HCT116 (cell line): ENCODE measurements at regions not wholly inside any gene's neighbourhood (a gene's known extent, or its start where the extent isn't known, plus 50 kb on each side); places are given as distances from the start of the nearest gene placed in this dataset.

Experiments
- ATAC-seq: fragments of 200-7000 bp; cut with Tn5 transposase; 2 replicates; pipeline ENCODE4 v1.9.1; 2020; ENCODE audit warnings: mild to moderate bottlenecking, moderate library complexity
- BruUV-seq: library from RNA; stranded (reverse); fragments of 400-500 nt; replicated peaks from 2 replicates; lab custom pipeline; 2021; lab: Mats Ljungman, UMichigan
- CTCF ChIA-PET: fragments of 300-600 bp; sonication (Branson Sonifier 250); formaldehyde crosslinking; loops from one replicate; lab custom pipeline; 2021; ENCODE audit warnings: antibody characterized with exemption; lab: Charles Lee
- POLR2A ChIA-PET: fragments of 300-600, 350-600 bp; sonication (Branson Sonifier 250); formaldehyde crosslinking; loops from one replicate; lab custom pipeline; 2021; ENCODE audit warnings: antibody characterized with exemption; lab: Charles Lee
- RAD21 ChIA-PET, 2 experiments: fragments of 300-600 bp; sonication (Branson Sonifier 250); formaldehyde crosslinking; loops; one replicate each; lab custom pipeline; 2023; ENCODE audit warnings: low total read pairs in 2 of 2; ENCODE audit not compliant: uncharacterized antibody in 2 of 2, unreplicated experiment in 2 of 2, low non-redundant PET in 1 of 2; lab: Charles Lee
- DNase-seq: peaks from one replicate; pipeline ENCODE4 v3.0.0-alpha.2; 2010; ENCODE audit warnings: low read depth, low spot score
- H2AFZ ChIP-seq: fragments of 200-600 bp; shearing (Covaris generic), sonication (generic); 2 replicates; pipeline ENCODE4 v1.6.1; 2017; ENCODE audit warnings: low read depth, mixed run types, mixed read lengths, antibody characterized with exemption, low read length; ENCODE audit not compliant: poor library complexity, severe bottlenecking
- H3K27ac ChIP-seq: 2 replicates; pipeline ENCODE4 v1.5.1; 2012; ENCODE audit warnings: low read depth, low read length
- H3K27me3 ChIP-seq: fragments of 200-600 bp; sonication (generic); 2 replicates; pipeline ENCODE4 v1.6.1; 2016; ENCODE audit warnings: mixed run types, low read length, mixed read lengths; ENCODE audit not compliant: insufficient read depth
- H3K36me3 ChIP-seq, 2 experiments: fragments of 200-500 bp in 1 of 2; fragments of 200-600 bp in 1 of 2; sonication (Bioruptor generic) in 1 of 2; sonication (generic) in 1 of 2; 2 replicates each; pipeline versions ENCODE4 v1.5.1 to v1.6.1; 2014 to 2016; ENCODE audit warnings: low read length in 2 of 2, inconsistent platforms in 1 of 2, mixed read lengths in 1 of 2, mixed run types in 1 of 2; ENCODE audit not compliant: insufficient read depth in 2 of 2, control insufficient read depth in 1 of 2
- H3K4me1 ChIP-seq, 2 experiments: fragments of 200-600 bp in 1 of 2; sonication (generic) in 1 of 2; 2 replicates each; pipeline versions ENCODE4 v1.5.1 to v1.6.1; 2012 to 2017; ENCODE audit warnings: low read length in 2 of 2, inconsistent platforms in 1 of 2, mild to moderate bottlenecking in 1 of 2, mixed read lengths in 1 of 2, mixed run types in 1 of 2, moderate library complexity in 1 of 2; ENCODE audit not compliant: insufficient read depth in 2 of 2, control insufficient read depth in 1 of 2
- H3K4me2 ChIP-seq: fragments of 200-600 bp; sonication (generic); 2 replicates; pipeline ENCODE4 v1.6.1; 2017; ENCODE audit warnings: mixed run types, low read length, mixed read lengths
- H3K4me3 ChIP-seq, 2 experiments: fragments of 200-600 bp in 1 of 2; sonication (generic) in 1 of 2; replicated peaks in 1 of 2; 2 replicates each; pipeline ENCODE4 v1.5.1; 2011 to 2016; ENCODE audit warnings: low read length in 2 of 2, control low read depth in 1 of 2, low read depth in 1 of 2, mild to moderate bottlenecking in 1 of 2, mixed read lengths in 1 of 2, mixed run types in 1 of 2
- H3K79me2 ChIP-seq: fragments of 200-600 bp; sonication (generic); 2 replicates; pipeline ENCODE4 v1.6.1; 2017; ENCODE audit warnings: mild to moderate bottlenecking, mixed run types, low read length, moderate library complexity, mixed read lengths; ENCODE audit not compliant: insufficient read depth
- H3K9ac ChIP-seq: fragments of 200-600 bp; sonication (generic); 2 replicates; pipeline ENCODE4 v1.6.1; 2016; ENCODE audit warnings: low read length, mixed read lengths
- H3K9me2 ChIP-seq: fragments of 200-600 bp; sonication (generic), shearing (Covaris generic); 2 replicates; pipeline ENCODE4 v1.6.1; 2017; ENCODE audit warnings: mixed run types, mild to moderate bottlenecking, moderate library complexity; ENCODE audit not compliant: insufficient read depth
- H3K9me3 ChIP-seq, 2 experiments: fragments of 200-500 bp in 1 of 2; fragments of 200-600 bp in 1 of 2; sonication (Bioruptor generic) in 1 of 2; sonication (generic) in 1 of 2; 2 replicates each; pipeline ENCODE4 v1.6.1; 2014 to 2017; ENCODE audit warnings: low read length in 2 of 2, mixed read lengths in 2 of 2, inconsistent platforms in 1 of 2, low read depth in 1 of 2, mild to moderate bottlenecking in 1 of 2, mixed run types in 1 of 2, moderate library complexity in 1 of 2; ENCODE audit not compliant: control insufficient read depth in 1 of 2, insufficient read depth in 1 of 2
- H4K20me1 ChIP-seq: fragments of 200-600 bp; sonication (generic), shearing (Covaris generic); 2 replicates; pipeline ENCODE4 v1.6.1; 2017; ENCODE audit warnings: mixed run types, mild to moderate bottlenecking, moderate library complexity; ENCODE audit not compliant: insufficient read depth
- CBX3 ChIP-seq: IDR thresholded peaks from 2 replicates; pipeline ENCODE4 v1.6.1; 2012; ENCODE audit warnings: low read depth
- CEBPB ChIP-seq: IDR thresholded peaks from 2 replicates; pipeline ENCODE4 v1.6.1; 2012; ENCODE audit warnings: low read depth
- EGR1 ChIP-seq: IDR thresholded peaks from 2 replicates; pipeline ENCODE4 v1.6.1; 2012; ENCODE audit warnings: low read depth
- ELF1 ChIP-seq: IDR thresholded peaks from 2 replicates; pipeline ENCODE4 v1.6.1; 2012; ENCODE audit warnings: low read depth, borderline replicate concordance
- EZH2phosphoT487 ChIP-seq: fragments of 200-600 bp; IDR thresholded peaks from 2 replicates; pipeline ENCODE4 v1.6.1; 2018; ENCODE audit warnings: antibody characterized with exemption, borderline replicate concordance
- FOSL1 ChIP-seq: IDR thresholded peaks from 2 replicates; pipeline ENCODE4 v1.6.1; 2012; ENCODE audit warnings: low read depth
- JUND ChIP-seq: IDR thresholded peaks from 2 replicates; pipeline ENCODE4 v1.6.1; 2012
- POLR2A ChIP-seq: IDR thresholded peaks from 2 replicates; pipeline ENCODE4 v1.7.0; 2011; ENCODE audit warnings: borderline replicate concordance; ENCODE audit not compliant: insufficient read depth, insufficient read length; ENCODE audit errors: extremely low read depth
- POLR2AphosphoS5 ChIP-seq: IDR thresholded peaks from 2 replicates; pipeline ENCODE4 v1.6.1; 2011; ENCODE audit warnings: mild to moderate bottlenecking, low read depth, low read length, moderate library complexity
- RAD21 ChIP-seq: IDR thresholded peaks from 2 replicates; pipeline ENCODE4 v1.6.1; 2012; ENCODE audit warnings: low read depth, mild to moderate bottlenecking
- SIN3A ChIP-seq: IDR thresholded peaks from 2 replicates; pipeline ENCODE4 v1.6.1; 2012; ENCODE audit warnings: low read depth
- SP1 ChIP-seq: IDR thresholded peaks from 2 replicates; pipeline ENCODE4 v1.6.1; 2012; ENCODE audit warnings: low read depth
- SRF ChIP-seq: IDR thresholded peaks from 2 replicates; pipeline ENCODE4 v1.6.1; 2012; ENCODE audit warnings: low read depth
- TCF7L2 ChIP-seq: IDR thresholded peaks from 2 replicates; pipeline ENCODE4 v1.7.0; 2011; ENCODE audit warnings: borderline replicate concordance, inconsistent platforms; ENCODE audit not compliant: insufficient read depth, insufficient read length; ENCODE audit errors: extremely low read depth
- ZFX ChIP-seq: fragments of 450-650 bp; IDR thresholded peaks from 2 replicates; pipeline ENCODE4 v1.6.1; 2017
- ZNF274 ChIP-seq: fragments of 200-500 bp; sonication (Bioruptor generic); IDR thresholded peaks from 2 replicates; pipeline ENCODE4 v1.6.1; 2014; ENCODE audit warnings: mild to moderate bottlenecking, low read depth, low read length, inconsistent platforms
- intact Hi-C: fragments of 100-400 bp; cut with micrococcal nuclease; formaldehyde crosslinking; loops from 2 replicates; pipeline ENCODE4 v1.10.0; 2022
- TF ChIP-seq, protein P1 (sequence below): IDR thresholded peaks from 2 replicates; pipeline ENCODE4 v1.6.1; 2012
- TF ChIP-seq, protein P2 (sequence below): IDR thresholded peaks from 2 replicates; pipeline ENCODE4 v1.6.1; 2012; ENCODE audit warnings: low read depth

DNA sequence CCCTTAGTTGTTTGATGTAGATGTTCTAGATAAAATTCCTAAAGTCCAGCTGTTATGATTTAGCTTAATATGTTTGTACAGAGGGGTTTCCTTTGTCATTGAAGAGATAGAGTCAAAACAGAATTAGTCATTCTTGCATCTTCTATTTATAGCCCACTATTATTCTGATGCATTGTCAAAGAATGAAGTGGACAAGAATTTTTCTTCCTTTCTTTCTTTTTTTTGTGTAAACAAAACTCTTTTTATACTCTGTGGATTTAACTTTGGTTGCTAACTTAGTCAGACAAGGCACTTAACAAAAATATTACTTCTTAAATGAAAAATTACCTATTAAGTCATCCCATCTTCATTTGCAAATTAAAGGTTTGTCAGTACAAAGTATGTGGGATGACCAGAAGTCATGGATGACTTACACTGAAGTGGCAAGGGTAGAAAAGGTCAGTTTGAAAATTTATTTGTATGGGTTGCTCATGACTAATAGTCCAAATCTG lies 215.6 kb upstream of the DDHD1 start:
- TF ChIP-seq POLR2A (no peak), SIN3A (no peak), SRF (no peak), JUND (0 out of 2 replicates have a peak, but pooled peaks have one; percentile 21), FOSL1 (peak; percentile 56), ELF1 (no peak), CBX3 (no peak), SP1 (peak; percentile 22; the same call in 1 of the 2 replicates), TCF7L2 (no peak), EGR1 (no peak), POLR2AphosphoS5 (no peak), RAD21 (no peak), CEBPB (no peak), ZNF274 (no peak), EZH2phosphoT487 (no peak), ZFX (no peak)
- TF ChIP-seq, protein P1, sequence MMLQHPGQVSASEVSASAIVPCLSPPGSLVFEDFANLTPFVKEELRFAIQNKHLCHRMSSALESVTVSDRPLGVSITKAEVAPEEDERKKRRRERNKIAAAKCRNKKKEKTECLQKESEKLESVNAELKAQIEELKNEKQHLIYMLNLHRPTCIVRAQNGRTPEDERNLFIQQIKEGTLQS = no peak
- TF ChIP-seq, protein P2, sequence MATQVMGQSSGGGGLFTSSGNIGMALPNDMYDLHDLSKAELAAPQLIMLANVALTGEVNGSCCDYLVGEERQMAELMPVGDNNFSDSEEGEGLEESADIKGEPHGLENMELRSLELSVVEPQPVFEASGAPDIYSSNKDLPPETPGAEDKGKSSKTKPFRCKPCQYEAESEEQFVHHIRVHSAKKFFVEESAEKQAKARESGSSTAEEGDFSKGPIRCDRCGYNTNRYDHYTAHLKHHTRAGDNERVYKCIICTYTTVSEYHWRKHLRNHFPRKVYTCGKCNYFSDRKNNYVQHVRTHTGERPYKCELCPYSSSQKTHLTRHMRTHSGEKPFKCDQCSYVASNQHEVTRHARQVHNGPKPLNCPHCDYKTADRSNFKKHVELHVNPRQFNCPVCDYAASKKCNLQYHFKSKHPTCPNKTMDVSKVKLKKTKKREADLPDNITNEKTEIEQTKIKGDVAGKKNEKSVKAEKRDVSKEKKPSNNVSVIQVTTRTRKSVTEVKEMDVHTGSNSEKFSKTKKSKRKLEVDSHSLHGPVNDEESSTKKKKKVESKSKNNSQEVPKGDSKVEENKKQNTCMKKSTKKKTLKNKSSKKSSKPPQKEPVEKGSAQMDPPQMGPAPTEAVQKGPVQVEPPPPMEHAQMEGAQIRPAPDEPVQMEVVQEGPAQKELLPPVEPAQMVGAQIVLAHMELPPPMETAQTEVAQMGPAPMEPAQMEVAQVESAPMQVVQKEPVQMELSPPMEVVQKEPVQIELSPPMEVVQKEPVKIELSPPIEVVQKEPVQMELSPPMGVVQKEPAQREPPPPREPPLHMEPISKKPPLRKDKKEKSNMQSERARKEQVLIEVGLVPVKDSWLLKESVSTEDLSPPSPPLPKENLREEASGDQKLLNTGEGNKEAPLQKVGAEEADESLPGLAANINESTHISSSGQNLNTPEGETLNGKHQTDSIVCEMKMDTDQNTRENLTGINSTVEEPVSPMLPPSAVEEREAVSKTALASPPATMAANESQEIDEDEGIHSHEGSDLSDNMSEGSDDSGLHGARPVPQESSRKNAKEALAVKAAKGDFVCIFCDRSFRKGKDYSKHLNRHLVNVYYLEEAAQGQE = no peak
- TF ChIP-seq, all 23 proteins: peak for 3
- no peaks in the 10 kb centered on the region for H4K20me1 ChIP-seq
- H3K79me2 ChIP-seq = no peaks in the 10 kb centered on the region
- H3K4me1 ChIP-seq = peaks cover 14 to 18% of the 10 kb centered on the region in 2 experiments
- peak overlapping the region; percentile 7; the same call in 1 of the 2 replicates for H3K9ac ChIP-seq
- H2AFZ ChIP-seq = no peak overlapping the region
- ATAC-seq = peak; percentile 65; the same call in 1 of the 2 replicates
- no peaks in the 10 kb centered on the region for H3K27me3 ChIP-seq
- no peak for DNase-seq
- no peaks in the 10 kb centered on the region for H3K36me3 ChIP-seq
- H3K27ac ChIP-seq = peak overlapping the region; percentile 33; the same call in 1 of the 2 replicates
- no peaks in the 10 kb centered on the region for H3K9me2 ChIP-seq
- no TSS peak for BruUV-seq
- H3K4me2 ChIP-seq = peak overlapping the region; percentile 55
- ChIA-PET POLR2A (no interaction called here), RAD21 (no interaction called here), CTCF (no interaction called here)
- no peak overlapping the region for H3K4me3 ChIP-seq
- intact Hi-C loops = no loop called here
- H3K9me3 ChIP-seq = no peaks in the 10 kb centered on the region
